ENCODE measurements at regions not wholly inside any gene's neighbourhood (a gene's known extent, or its start where the extent isn't known, plus 50 kb on each side); places are given as distances from the start of the nearest gene placed in this dataset.
A peak's percentile ranks its signal among the peaks of the same experiment; 100 is the strongest.

DNA sequence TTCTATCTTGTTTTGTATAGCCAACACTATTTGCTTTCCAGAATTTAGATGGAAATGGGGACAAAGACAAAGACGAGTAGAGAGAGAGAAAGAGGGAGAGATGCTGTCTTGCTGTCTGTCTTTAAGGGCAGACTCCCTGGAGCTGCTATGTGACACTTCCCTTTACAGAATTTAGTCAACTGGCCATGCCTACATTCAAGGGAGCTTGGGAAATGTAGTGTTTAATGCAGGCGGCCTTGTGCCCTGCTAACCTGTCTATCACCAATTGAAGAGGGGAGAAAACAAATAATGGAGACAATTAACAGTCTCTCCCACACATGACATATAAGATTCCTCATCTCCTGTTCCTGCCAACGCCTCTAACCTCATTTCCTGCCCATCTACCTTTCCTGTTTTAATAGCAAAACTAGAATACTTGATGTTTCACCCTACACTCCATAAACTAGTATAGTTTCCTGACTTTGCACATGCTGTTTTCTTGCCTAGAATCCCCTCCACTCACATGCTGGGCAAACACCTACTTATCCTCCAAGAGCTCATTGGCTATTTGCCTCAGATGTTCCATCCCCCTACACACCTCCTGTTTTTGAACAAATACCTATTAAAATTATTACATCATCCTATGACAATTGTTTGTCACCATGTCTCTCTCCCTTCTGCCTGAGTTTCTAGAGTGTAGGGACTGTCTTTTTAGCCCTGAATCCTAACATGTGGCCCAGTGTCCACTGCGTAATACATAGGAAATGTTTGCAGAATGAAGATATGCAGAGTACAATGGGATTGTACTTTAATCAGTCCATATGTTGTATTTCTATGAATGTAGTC lies 117.2 kb downstream of the SLC25A24 start:
- H3K4me3 ChIP-seq (ENCODE audit: low read depth, low read length): no peak overlapping the region
- no peak for DNase-seq (ENCODE audit: low read depth)

- DNase-seq (ENCODE audit: low read depth): no peak
- no peak overlapping the region for H3K4me3 ChIP-seq (ENCODE audit: low read depth, low read length)
Observed at GRCh38 chr1:108082001-108082400, 117.0 kb upstream of the VAV3 start.

DNA sequence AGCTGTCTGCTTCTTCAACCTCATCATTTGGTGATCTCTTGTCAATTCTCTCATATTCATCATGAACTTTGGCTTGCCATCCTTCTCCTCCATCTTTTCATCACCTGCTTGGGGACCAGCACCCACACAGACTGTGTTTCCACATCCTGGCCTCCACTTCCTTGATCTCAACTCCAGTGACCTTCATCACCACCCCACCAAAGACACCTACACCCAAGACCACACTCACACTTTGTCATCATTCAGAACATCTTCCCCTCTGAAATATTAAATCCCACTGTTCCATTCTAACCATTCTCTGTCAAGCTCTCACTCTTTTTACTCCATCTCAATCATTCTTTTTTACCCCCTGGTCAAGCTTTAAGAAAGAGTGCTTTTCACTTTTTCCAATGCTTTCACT lies 115.5 kb upstream of the VAV3 start:
- no peak for DNase-seq (ENCODE audit: low read depth)
- H3K4me3 ChIP-seq (ENCODE audit: low read depth, low read length): no peak overlapping the region

GRCh38 chr1:108079440-108080025 lies 114.6 kb upstream of the VAV3 start:
- no peak overlapping the region for H3K4me3 ChIP-seq (ENCODE audit: low read depth, low read length)
- DNase-seq (ENCODE audit: low read depth): no peak

DNA sequence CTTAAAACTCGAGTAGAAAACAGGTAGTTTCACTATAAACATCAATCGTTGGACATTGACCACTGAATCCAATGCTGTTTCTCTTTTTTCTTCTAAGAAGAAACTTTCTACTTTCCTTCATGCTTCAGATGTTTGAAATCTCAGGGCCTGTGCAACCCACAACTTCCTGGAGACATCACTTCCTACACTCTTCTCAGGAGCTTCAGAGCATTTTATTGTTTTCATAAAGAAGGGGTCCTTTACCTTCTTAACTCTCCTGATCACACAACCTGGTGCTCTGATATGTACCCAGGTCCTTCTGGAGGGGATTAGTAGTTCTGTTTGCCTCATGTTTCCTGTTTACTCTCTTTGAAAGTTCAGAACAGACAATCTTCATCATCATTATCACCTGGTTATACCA lies 113.0 kb upstream of the VAV3 start:
- DNase-seq (ENCODE audit: low read depth): no peak
- no peak overlapping the region for H3K4me3 ChIP-seq (ENCODE audit: low read depth, low read length)

DNA sequence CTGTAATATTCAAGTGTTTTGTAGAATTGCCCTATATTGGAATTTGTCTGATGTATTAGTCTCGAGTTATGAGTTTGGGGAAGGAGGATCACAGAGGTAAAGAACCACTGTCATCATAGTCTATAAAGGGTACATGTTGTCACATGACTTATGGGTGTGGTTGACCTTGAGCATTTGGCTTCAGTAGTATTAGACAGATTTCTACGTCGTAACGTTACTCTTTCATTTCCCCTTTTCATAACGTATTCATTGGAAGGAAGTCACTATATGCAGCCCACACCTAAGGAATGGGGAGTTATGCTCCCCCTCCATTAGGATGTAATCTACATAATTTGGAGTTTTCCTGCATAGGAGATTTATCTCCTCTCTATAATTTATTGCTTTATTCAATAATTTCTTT lies 110.1 kb upstream of the VAV3 start:
- no peak for DNase-seq (ENCODE audit: low read depth)
- no peak overlapping the region for H3K4me3 ChIP-seq (ENCODE audit: low read depth, low read length)

DNA sequence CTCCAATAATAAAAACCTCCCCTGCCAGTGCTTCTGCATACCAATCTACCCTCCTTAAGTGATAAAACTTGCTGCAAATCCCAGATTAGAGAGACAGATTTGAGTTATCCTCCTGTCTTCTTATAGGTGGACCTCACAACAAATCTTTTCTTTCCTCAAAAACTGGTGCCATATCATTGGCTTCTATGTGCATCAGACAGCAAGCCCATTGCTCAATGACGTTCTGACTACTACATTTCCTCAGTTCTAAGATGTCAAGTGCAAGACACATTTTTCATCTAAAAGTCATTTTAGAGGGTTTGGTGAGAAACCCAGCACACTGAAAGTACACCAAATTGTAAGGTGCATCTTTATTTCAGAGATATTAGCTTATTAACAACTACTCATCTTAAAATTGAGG lies 107.8 kb upstream of the VAV3 start:
- no peak overlapping the region for H3K4me3 ChIP-seq (ENCODE audit: low read depth, low read length)
- DNase-seq (ENCODE audit: low read depth): no peak

GRCh38 chr1:108072212-108072611 lies 107.2 kb upstream of the VAV3 start:
- DNase-seq (ENCODE audit: low read depth): no peak
- no peak overlapping the region for H3K4me3 ChIP-seq (ENCODE audit: low read depth, low read length)

GRCh38 chr1:108071601-108072000 lies 106.6 kb upstream of the VAV3 start:
- peak; percentile 6 for DNase-seq (ENCODE audit: low read depth)
- H3K4me3 ChIP-seq (ENCODE audit: low read depth, low read length): no peak overlapping the region

GRCh38 chr1:108070662-108071061 lies 105.7 kb upstream of the VAV3 start:
- H3K4me3 ChIP-seq (ENCODE audit: low read depth, low read length): no peak overlapping the region
- no peak for DNase-seq (ENCODE audit: low read depth)

GRCh38 chr1:108067884-108068540 lies 103.0 kb upstream of the VAV3 start:
- DNase-seq (ENCODE audit: low read depth): no peak
- H3K4me3 ChIP-seq (ENCODE audit: low read depth, low read length): no peak overlapping the region

DNA sequence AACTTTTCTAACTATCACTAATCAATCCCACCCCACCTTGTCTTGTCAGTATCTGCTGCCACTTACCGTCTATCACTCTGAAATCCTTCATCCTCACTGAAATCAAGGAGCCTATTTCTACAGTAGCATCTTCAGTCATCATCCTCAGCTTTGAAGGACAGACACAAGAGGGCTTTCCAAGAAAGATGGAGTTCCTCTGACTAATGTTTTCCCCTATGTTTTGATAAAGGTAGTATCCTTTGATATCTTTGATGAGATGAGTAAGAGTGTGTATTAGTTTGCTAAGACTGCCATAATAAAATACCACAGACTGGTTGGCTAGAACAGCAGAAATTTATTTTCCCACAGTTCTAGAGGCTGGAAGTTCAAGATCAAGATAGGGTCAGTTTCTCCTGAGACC lies 101.8 kb upstream of the VAV3 start:
- DNase-seq (ENCODE audit: low read depth): no peak
- no peak overlapping the region for H3K4me3 ChIP-seq (ENCODE audit: low read depth, low read length)

DNA sequence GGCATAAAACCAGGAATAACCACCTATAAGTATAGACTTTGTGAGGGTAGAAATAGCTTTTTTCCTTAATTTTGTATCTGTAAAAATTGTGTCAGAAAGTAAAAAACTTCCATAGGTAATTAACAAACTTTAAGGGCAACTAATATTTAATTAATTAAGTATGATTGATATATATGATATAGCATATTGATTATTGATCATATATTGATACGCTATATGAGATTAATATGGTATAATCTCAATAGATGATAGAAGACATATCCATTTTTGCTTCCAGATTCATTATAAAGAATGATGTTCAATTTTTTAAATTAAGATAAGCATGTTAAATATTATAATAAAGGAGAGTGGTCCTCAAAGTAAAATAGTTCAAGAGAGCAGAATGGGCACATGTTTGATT lies 99.3 kb upstream of the VAV3 start:
- no peak for DNase-seq (ENCODE audit: low read depth)

DNA sequence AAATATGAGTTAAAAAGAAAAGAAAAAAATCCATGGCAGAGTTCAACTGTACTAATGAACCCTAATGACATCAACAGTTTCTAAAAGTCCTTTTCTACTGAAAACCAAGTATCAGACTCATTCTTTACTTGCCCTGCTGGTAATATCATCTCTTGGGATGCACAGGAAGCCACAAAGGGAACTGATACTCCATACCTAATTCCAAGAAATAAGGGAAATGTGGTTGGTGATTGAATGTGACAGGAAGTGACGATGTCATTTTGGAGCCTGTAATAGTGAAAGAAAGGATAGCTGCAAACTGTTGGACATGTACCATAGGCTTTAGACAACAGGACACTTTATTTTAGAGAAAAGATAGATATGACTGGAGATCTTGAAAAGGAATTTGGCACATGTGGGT lies 98.7 kb upstream of the VAV3 start:
- H3K4me3 ChIP-seq (ENCODE audit: low read depth, low read length): no peak overlapping the region
- DNase-seq (ENCODE audit: low read depth): no peak

More for the DNA sequence above, 99.3 kb upstream of the VAV3 start:
- no peak overlapping the region for H3K4me3 ChIP-seq (ENCODE audit: low read depth, low read length)

DNA sequence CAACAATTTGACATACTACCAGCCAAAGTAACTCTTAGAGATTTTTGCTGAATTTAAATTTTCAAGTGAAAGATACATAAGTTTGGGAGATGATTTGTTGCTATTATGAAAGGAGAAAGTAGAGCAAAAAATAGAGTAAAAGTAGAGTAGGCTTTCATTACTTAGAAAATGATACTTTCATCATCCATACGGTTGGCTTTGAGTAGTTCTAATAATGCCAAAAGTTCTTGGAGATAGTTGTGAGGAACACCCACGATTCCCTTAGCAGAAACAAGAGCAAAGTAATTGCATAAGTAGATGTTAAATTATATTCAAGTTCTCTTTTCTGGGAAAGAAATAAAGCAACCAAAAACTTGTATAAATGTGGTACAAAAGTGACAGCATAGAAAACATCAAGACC lies 95.0 kb upstream of the VAV3 start:
- no peak for DNase-seq (ENCODE audit: low read depth)
- no peak overlapping the region for H3K4me3 ChIP-seq (ENCODE audit: low read depth, low read length)

DNA sequence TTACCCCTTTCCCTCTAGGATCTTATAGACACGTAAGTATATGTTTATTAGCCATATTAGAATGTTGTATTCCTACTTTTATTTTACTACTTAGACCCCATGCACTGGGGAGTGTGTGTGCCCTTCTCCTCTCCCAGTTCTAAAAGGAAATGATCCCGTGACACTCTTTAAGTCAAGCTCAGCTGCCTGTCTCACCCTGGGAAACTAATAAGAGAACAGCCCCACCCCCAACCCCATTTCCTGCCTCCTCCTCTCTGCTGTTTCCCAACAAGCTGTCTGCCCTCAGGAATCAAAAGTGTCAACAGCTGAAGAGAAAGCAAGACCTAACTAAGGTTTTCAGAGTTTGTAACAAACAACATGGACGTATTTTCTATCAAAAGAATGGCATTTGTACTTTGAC lies 92.6 kb upstream of the VAV3 start:
- no peak overlapping the region for H3K4me3 ChIP-seq (ENCODE audit: low read depth, low read length)
- peak; percentile 48 for DNase-seq (ENCODE audit: low read depth)

DNA sequence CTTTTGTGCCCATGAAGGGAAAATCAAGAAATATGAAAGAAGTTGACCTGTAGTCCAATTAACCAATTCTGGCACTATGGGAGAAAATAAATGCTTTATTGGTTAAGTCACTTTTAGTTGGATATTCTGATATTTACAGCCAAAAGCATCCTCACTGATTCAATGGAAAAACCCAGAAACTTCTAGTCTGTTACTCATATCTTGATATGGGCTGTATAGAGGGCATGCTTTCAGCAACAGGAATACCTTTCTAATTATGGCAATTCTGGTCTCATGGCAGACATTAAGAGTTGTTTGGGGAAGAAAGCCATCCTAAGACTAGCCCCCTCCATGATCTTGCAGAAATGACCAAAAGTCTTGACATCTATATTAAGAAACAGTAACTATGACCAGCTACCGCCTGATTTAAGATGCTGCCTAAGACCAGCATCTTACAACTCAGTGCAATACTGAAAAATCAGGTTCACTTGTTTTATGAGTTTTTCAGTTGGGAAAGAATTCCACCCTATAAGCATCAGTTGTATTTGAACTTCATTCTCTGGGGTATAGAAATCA lies 91.5 kb upstream of the VAV3 start:
- H3K4me3 ChIP-seq (ENCODE audit: low read depth, low read length): no peak overlapping the region
- DNase-seq (ENCODE audit: low read depth): no peak

- H3K4me3 ChIP-seq (ENCODE audit: low read depth, low read length): no peak overlapping the region
- DNase-seq (ENCODE audit: low read depth): no peak
Observed at GRCh38 chr1:108055387-108055786, 90.4 kb upstream of the VAV3 start.

GRCh38 chr1:108054396-108054795 lies 89.4 kb upstream of the VAV3 start:
- no peak for DNase-seq (ENCODE audit: low read depth)
- no peak overlapping the region for H3K4me3 ChIP-seq (ENCODE audit: low read depth, low read length)

- H3K4me3 ChIP-seq (ENCODE audit: low read depth, low read length): no peak overlapping the region
- DNase-seq (ENCODE audit: low read depth): peak; percentile 80
Observed at GRCh38 chr1:108053270-108054013, 88.5 kb upstream of the VAV3 start.
